ENCODE measurements at regions not wholly inside any gene's neighbourhood (a gene's known extent, or its start where the extent isn't known, plus 50 kb on each side); places are given as distances from the start of the nearest gene placed in this dataset.

DNA sequence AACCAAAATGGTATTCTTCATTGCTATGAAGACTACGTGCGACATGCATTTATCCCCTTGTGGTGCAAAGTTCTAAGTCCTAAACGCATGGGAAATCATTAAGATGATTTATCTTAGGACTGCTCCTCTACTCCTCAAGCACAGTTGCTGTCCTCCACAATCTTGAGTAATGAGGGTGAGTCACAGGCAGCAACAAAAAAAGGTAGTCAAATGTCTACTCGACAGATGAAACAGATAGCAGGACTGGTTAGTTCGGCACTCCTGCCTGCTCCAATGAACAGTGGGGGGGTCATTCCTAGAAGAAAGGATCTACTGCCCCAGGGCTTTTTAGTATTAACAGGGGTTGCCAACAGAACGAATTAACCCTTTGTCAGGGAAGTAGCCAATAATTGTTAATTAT, 233.7 kb upstream of the FGF13 start:
- TF ChIP-seq, protein P1, sequence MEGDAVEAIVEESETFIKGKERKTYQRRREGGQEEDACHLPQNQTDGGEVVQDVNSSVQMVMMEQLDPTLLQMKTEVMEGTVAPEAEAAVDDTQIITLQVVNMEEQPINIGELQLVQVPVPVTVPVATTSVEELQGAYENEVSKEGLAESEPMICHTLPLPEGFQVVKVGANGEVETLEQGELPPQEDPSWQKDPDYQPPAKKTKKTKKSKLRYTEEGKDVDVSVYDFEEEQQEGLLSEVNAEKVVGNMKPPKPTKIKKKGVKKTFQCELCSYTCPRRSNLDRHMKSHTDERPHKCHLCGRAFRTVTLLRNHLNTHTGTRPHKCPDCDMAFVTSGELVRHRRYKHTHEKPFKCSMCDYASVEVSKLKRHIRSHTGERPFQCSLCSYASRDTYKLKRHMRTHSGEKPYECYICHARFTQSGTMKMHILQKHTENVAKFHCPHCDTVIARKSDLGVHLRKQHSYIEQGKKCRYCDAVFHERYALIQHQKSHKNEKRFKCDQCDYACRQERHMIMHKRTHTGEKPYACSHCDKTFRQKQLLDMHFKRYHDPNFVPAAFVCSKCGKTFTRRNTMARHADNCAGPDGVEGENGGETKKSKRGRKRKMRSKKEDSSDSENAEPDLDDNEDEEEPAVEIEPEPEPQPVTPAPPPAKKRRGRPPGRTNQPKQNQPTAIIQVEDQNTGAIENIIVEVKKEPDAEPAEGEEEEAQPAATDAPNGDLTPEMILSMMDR (IDR thresholded peaks at IDR 0.05 in 4 of 5, conservative IDR thresholded peaks at IDR 0.05 in 1 of 5): no peak
- no peak for TF ChIP-seq POLR2A (IDR thresholded peaks at IDR 0.05)
- H3K36me3 ChIP-seq: no peaks in the 10 kb centered on the region
- ATAC-seq (peak; percentile 96 to 98), DNase-seq (peak; percentile 13 to 28)
- H3K4me3 ChIP-seq: no peak overlapping the region
- H3K27me3 ChIP-seq: no peaks in the 10 kb centered on the region
- peaks cover 0 to 3% of the 10 kb centered on the region in 2 donors for H3K4me1 ChIP-seq
- H3K9me3 ChIP-seq: no peaks in the 10 kb centered on the region
- H3K27ac ChIP-seq: no peak overlapping the region
- in situ Hi-C loops (cut with MboI; ENCODE audit: low sequenced_read_pairs in 4 of 4) (no loop called here), intact Hi-C loops (cut with DNase I; ENCODE audit: low total_unique reads) (no loop called here)

DNA sequence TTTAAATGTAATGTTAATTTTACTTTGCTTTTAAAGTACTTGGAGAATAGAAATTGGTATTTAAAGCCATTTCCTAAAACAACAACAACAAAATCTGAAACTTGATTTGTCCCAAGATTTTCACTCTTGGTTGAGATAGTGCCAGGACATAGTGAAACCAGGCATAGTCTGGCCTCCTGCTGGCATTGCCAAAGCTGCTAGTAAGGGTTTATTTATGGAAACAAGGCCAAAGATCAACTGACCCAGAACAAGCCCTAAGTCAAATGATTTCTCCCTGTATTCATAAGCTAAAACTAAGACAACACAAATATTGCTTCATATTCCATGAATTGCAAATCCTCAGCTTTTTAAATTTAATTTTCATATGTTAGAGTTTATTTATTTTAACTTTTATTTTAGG, 227.5 kb upstream of the FGF13 start:
- H3K27me3 ChIP-seq: no peaks in the 10 kb centered on the region
- H3K36me3 ChIP-seq: no peaks in the 10 kb centered on the region
- TF ChIP-seq, protein P1 (IDR thresholded peaks at IDR 0.05 in 4 of 5, conservative IDR thresholded peaks at IDR 0.05 in 1 of 5): no peak
- no peak for TF ChIP-seq POLR2A (IDR thresholded peaks at IDR 0.05)
- in situ Hi-C loops (cut with MboI; ENCODE audit: low sequenced_read_pairs in 4 of 4) (no loop called here), intact Hi-C loops (cut with DNase I; ENCODE audit: low total_unique reads) (no loop called here)
- H3K9me3 ChIP-seq: no peaks in the 10 kb centered on the region
- DNase-seq (peak; percentile 11 to 31), ATAC-seq (peak; percentile 95 to 99)
- no peak overlapping the region for H3K4me3 ChIP-seq
- peak overlapping the region; percentile 53 to 73 (median 66) for H3K27ac ChIP-seq
- peaks cover 10 to 11% of the 10 kb centered on the region in 2 donors for H3K4me1 ChIP-seq

DNA sequence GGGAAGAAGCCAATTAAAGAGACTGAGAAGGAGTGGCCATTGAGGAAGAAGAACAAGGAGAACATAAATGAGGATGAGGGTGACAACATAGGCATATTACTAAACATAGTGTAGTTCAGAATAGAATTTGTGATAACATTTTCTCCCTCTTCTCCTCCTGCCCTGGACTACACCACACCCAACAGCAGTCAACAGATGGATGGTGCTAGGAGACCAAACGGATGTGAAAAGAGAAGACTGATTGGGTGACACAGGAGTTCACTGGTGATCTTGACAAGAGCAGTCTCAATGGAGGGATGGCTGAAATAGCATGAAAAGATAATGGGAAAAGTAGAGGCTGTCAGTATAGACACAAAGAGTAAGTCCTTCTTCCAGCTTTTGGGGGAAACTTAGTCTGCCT, 226.5 kb upstream of the FGF13 start:
- Histone ChIP-seq H3K4me1 (peaks cover 10 to 11% of the 10 kb centered on the region in 2 donors), H3K36me3 (no peaks in the 10 kb centered on the region), H3K27ac (no peak overlapping the region), H3K27me3 (no peaks in the 10 kb centered on the region), H3K4me3 (no peak overlapping the region), H3K9me3 (no peaks in the 10 kb centered on the region)
- intact Hi-C loops (cut with DNase I; ENCODE audit: low total_unique reads) (no loop called here), in situ Hi-C loops (cut with MboI; ENCODE audit: low sequenced_read_pairs in 4 of 4) (no loop called here)
- no peak for TF ChIP-seq POLR2A (IDR thresholded peaks at IDR 0.05)
- TF ChIP-seq, protein P1 (IDR thresholded peaks at IDR 0.05 in 4 of 5, conservative IDR thresholded peaks at IDR 0.05 in 1 of 5): no peak
- ATAC-seq (no peak), DNase-seq (no peak)

DNA sequence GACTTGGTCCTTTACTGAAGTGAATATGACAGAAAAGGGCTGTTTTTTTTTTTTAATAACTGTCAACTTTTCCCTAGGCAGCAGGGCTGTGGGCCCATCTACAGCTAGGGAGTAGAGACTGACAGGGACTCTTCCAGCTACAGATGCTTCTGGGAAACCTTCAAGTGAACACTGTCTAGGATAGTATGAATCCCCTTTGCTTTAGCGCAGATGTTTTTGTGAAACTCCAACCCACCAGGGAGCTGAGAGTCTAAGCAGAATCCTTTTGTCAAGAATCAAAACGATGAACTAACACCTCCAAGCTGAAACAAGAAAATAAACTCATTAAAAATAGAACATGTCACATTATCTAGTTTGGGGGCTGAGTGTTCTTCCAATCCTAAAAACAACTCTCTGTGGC, 219.7 kb upstream of the FGF13 start:
- ATAC-seq: peak in 1 of 2 donors; percentile 57
- in situ Hi-C loops (cut with MboI; ENCODE audit: low sequenced_read_pairs in 4 of 4): no loop called here
- Histone ChIP-seq H3K4me3 (no peak overlapping the region), H3K27me3 (no peaks in the 10 kb centered on the region), H3K36me3 (no peaks in the 10 kb centered on the region), H3K9me3 (no peaks in the 10 kb centered on the region), H3K27ac (peak overlapping the region in 1 of 4 donors; percentile 21), H3K4me1 (peaks cover 0 to under 1% of the 10 kb centered on the region in 2 donors)
- TF ChIP-seq, protein P1 (IDR thresholded peaks at IDR 0.05 in 4 of 5, conservative IDR thresholded peaks at IDR 0.05 in 1 of 5): no peak
- TF ChIP-seq POLR2A (IDR thresholded peaks at IDR 0.05): no peak
- intact Hi-C loops (cut with DNase I; ENCODE audit: low total_unique reads): no loop called here
- DNase-seq: no peak

DNA sequence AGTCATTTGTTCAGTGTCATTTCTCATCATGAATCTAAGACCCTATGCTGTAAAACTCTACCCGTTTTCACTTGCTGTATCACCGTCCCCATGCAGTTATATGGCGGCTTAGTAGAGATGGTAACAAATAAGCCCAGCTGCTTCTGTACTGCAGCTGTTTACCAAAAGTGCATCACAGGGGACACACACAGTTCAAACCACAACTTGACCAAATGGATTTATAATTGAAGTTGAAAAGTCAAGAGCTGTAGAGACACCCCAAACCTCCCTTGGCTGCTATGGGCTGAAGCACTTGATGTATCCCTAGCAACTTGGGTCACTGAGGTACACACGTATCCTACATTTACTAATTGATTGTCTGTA, 219.0 kb upstream of the FGF13 start:
- DNase-seq (no peak), ATAC-seq (no peak)
- H3K27me3 ChIP-seq: no peaks in the 10 kb centered on the region
- no peaks in the 10 kb centered on the region for H3K9me3 ChIP-seq
- in situ Hi-C loops (cut with MboI; ENCODE audit: low sequenced_read_pairs in 4 of 4) (no loop called here), intact Hi-C loops (cut with DNase I; ENCODE audit: low total_unique reads) (no loop called here)
- TF ChIP-seq, protein P1 (IDR thresholded peaks at IDR 0.05 in 4 of 5, conservative IDR thresholded peaks at IDR 0.05 in 1 of 5): no peak
- no peak for TF ChIP-seq POLR2A (IDR thresholded peaks at IDR 0.05)
- peaks cover 4% of the 10 kb centered on the region in 2 donors for H3K4me1 ChIP-seq
- H3K4me3 ChIP-seq: no peak overlapping the region
- H3K27ac ChIP-seq: no peak overlapping the region
- H3K36me3 ChIP-seq: no peaks in the 10 kb centered on the region
